ENCODE measurements at regions not wholly inside any gene's neighbourhood (a gene's known extent, or its start where the extent isn't known, plus 50 kb on each side); places are given as distances from the start of the nearest gene placed in this dataset.

GRCh38 chr5:74394916-74395880, 245.3 kb downstream of the ENC1 start:
- DNase-seq (ENCODE audit: low read depth), result no peak
- Histone ChIP-seq H3K4me3 (ENCODE audit: low read depth, low read length) (no peak overlapping the region), H3K36me3 (ENCODE audit: control insufficient read depth, insufficient read depth, low read length) (no peaks in the 10 kb centered on the region), H3K27me3 (ENCODE audit: control insufficient read depth, insufficient read depth, low read length) (no peaks in the 10 kb centered on the region)
- CTCF ChIA-PET, result interaction anchor here (1.4 kb wide), 1 partner anchor 10 kb away, joined by 4 read pairs; no protein-coding TSS in a partner anchor
- no peak for TF ChIP-seq CTCF (IDR thresholded peaks at IDR 0.05; ENCODE audit: insufficient read depth, low read depth, low read length)
- POLR2A ChIA-PET, result no interaction called here

- ChIA-PET POLR2A (no interaction called here), CTCF (interaction anchor here (1.4 kb wide), 1 partner anchor 10 kb away, joined by 4 read pairs; no protein-coding TSS in a partner anchor)
- no peak for TF ChIP-seq CTCF (IDR thresholded peaks at IDR 0.05; ENCODE audit: insufficient read depth, low read depth, low read length)
- no peak for DNase-seq (ENCODE audit: low read depth)
- H3K4me3 ChIP-seq (ENCODE audit: low read depth, low read length), result no peak overlapping the region
- H3K27me3 ChIP-seq (ENCODE audit: control insufficient read depth, insufficient read depth, low read length), result no peaks in the 10 kb centered on the region
- no peaks in the 10 kb centered on the region for H3K36me3 ChIP-seq (ENCODE audit: control insufficient read depth, insufficient read depth, low read length)
These were observed 246.0 kb downstream of the ENC1 start for GRCh38 chr5:74394528-74394915.

GRCh38 chr5:74393943-74394342, 246.6 kb downstream of the ENC1 start:
- H3K36me3 ChIP-seq (ENCODE audit: control insufficient read depth, insufficient read depth, low read length), result no peaks in the 10 kb centered on the region
- TF ChIP-seq CTCF (IDR thresholded peaks at IDR 0.05; ENCODE audit: insufficient read depth, low read depth, low read length), result no peak
- DNase-seq (ENCODE audit: low read depth), result no peak
- no peaks in the 10 kb centered on the region for H3K27me3 ChIP-seq (ENCODE audit: control insufficient read depth, insufficient read depth, low read length)
- ChIA-PET CTCF (interaction anchor here (1.4 kb wide), 1 partner anchor 11 kb away, joined by 4 read pairs; no protein-coding TSS in a partner anchor), POLR2A (no interaction called here)
- no peak overlapping the region for H3K4me3 ChIP-seq (ENCODE audit: low read depth, low read length)

- TF ChIP-seq CTCF (IDR thresholded peaks at IDR 0.05; ENCODE audit: insufficient read depth, low read depth, low read length), result no peak
- CTCF ChIA-PET, result interaction anchor here (0.8 to 0.9 kb wide), 2 partner anchors 13 to 40 kb away, joined by 3 read pairs; no protein-coding TSS in a partner anchor
- DNase-seq (ENCODE audit: low read depth), result no peak
These were observed 247.7 kb downstream of the ENC1 start for GRCh38 chr5:74392711-74393351.

GRCh38 chr5:74391410-74391809, 249.1 kb downstream of the ENC1 start:
- ChIA-PET CTCF (no interaction called here), POLR2A (no interaction called here)
- H3K27me3 ChIP-seq (ENCODE audit: control insufficient read depth, insufficient read depth, low read length), result no peaks in the 10 kb centered on the region
- no peak overlapping the region for H3K4me3 ChIP-seq (ENCODE audit: low read depth, low read length)
- no peak for TF ChIP-seq CTCF (IDR thresholded peaks at IDR 0.05; ENCODE audit: insufficient read depth, low read depth, low read length)
- no peaks in the 10 kb centered on the region for H3K36me3 ChIP-seq (ENCODE audit: control insufficient read depth, insufficient read depth, low read length)
- DNase-seq (ENCODE audit: low read depth), result no peak

More at GRCh38 chr5:74392711-74393351, 247.7 kb downstream of the ENC1 start:
- POLR2A ChIA-PET, result interaction anchor here (0.6 kb wide), 1 partner anchor 14 kb away, joined by 5 read pairs; no protein-coding TSS in a partner anchor
- Histone ChIP-seq H3K4me3 (ENCODE audit: low read depth, low read length) (no peak overlapping the region), H3K36me3 (ENCODE audit: control insufficient read depth, insufficient read depth, low read length) (no peaks in the 10 kb centered on the region), H3K27me3 (ENCODE audit: control insufficient read depth, insufficient read depth, low read length) (no peaks in the 10 kb centered on the region)

Data from BJ (cell line).